ENCODE measurements at regions not wholly inside any gene's neighbourhood (a gene's known extent, or its start where the extent isn't known, plus 50 kb on each side); places are given as distances from the start of the nearest gene placed in this dataset.

GRCh38 chr4:23547601-23548000, 342.2 kb downstream of the PPARGC1A start:
- TF ChIP-seq POLR2A (IDR thresholded peaks at IDR 0.05) (no peak), CTCF (IDR thresholded peaks at IDR 0.05) (no peak)
